Endodermal cell (in vitro differentiated cells): ENCODE measurements at regions not wholly inside any gene's neighbourhood (a gene's known extent, or its start where the extent isn't known, plus 50 kb on each side); places are given as distances from the start of the nearest gene placed in this dataset.

ENCODE experiments used
- DNase-seq: peaks from one replicate; pipeline ENCODE4 v3.0.0-alpha.2; 2017
- H3K27ac ChIP-seq: 2 replicates; pipeline ENCODE4 v1.5.1; 2013; ENCODE audit warnings: mild to moderate bottlenecking, low read depth, low read length, moderate library complexity
- H3K27me3 ChIP-seq: 2 replicates; pipeline ENCODE4 v1.6.1; 2013; ENCODE audit warnings: mild to moderate bottlenecking, low read length, moderate library complexity; ENCODE audit not compliant: insufficient read depth, control insufficient read depth, poor library complexity, severe bottlenecking
- H3K36me3 ChIP-seq: 2 replicates; pipeline ENCODE4 v1.7.0; 2013; ENCODE audit warnings: mild to moderate bottlenecking, low read length, moderate library complexity; ENCODE audit not compliant: control insufficient read depth, insufficient read depth
- H3K4me1 ChIP-seq: one replicate; pipeline ENCODE4 v1.7.0; 2013; ENCODE audit warnings: low read length; ENCODE audit not compliant: control insufficient read depth, insufficient read depth
- H3K4me3 ChIP-seq: 2 replicates; pipeline ENCODE4 v1.5.1; 2013; ENCODE audit warnings: mild to moderate bottlenecking, low read length, moderate library complexity
- H3K9ac ChIP-seq: 2 replicates; pipeline ENCODE4 v1.6.1; 2013; ENCODE audit warnings: mild to moderate bottlenecking, low read length, moderate library complexity; ENCODE audit not compliant: poor library complexity, severe bottlenecking; ENCODE audit errors: extremely low read depth
- H3K9me3 ChIP-seq: 2 replicates; pipeline ENCODE4 v1.6.1; 2013; ENCODE audit warnings: mild to moderate bottlenecking, low read length, moderate library complexity; ENCODE audit not compliant: control insufficient read depth
- H3K27ac Mint-ChIP-seq: 2 replicates; pipeline ENCODE4 v1.8.0; 2020; ENCODE audit warnings: mixed read lengths
- H3K27me3 Mint-ChIP-seq: 2 replicates; pipeline ENCODE4 v1.8.0; 2021; ENCODE audit warnings: mild to moderate bottlenecking, mixed read lengths; ENCODE audit not compliant: insufficient read depth
- H3K36me3 Mint-ChIP-seq: 2 replicates; pipeline ENCODE4 v1.8.0; 2020; ENCODE audit warnings: low read depth, mixed read lengths
- H3K4me1 Mint-ChIP-seq: 2 replicates; pipeline ENCODE4 v1.8.0; 2020; ENCODE audit warnings: mixed read lengths
- H3K4me3 Mint-ChIP-seq: 2 replicates; pipeline ENCODE4 v1.8.0; 2020; ENCODE audit warnings: mild to moderate bottlenecking, moderate library complexity, mixed read lengths
- H3K9me3 Mint-ChIP-seq: 2 replicates; pipeline ENCODE4 v1.8.0; 2020; ENCODE audit warnings: mild to moderate bottlenecking, mixed read lengths
- CTCF ChIP-seq: fragments of 200-600 bp; sonication (generic); conservative IDR thresholded peaks from 2 replicates; pipeline ENCODE4 v1.5.0; 2021; ENCODE audit warnings: antibody characterized with exemption, mild to moderate bottlenecking
- WGBS, 2 experiments: methylation state at CpG; one replicate each; pipeline versions ENCODE4 v1.1.5 to v1.1.7; 2013; ENCODE audit warnings: missing lambda C conversion rate in 2 of 2, mixed read lengths in 1 of 2; ENCODE audit not compliant: insufficient coverage in 1 of 2, insufficient read length in 1 of 2; 5-methylcytosine and 5-hydroxymethylcytosine counted together

GRCh38 chr3:174749143-174749542 is 110.0 kb upstream of the NAALADL2 start:
- Histone ChIP-seq H3K27me3 (no peaks in the 10 kb centered on the region), H3K27ac (no peak overlapping the region), H3K4me1 (no peaks in the 10 kb centered on the region), H3K36me3 (no peaks in the 10 kb centered on the region), H3K9me3 (peaks cover 23% of the 10 kb centered on the region), H3K4me3 (no peak overlapping the region), H3K9ac (no peak overlapping the region)
- H3K9me3 Mint-ChIP-seq: peaks cover 28% of the 10 kb centered on the region
- 89% methylated on average over 2 of the region's 2 CpGs; no CpG with 5 or more reads in 1 of the 2 experiments for WGBS, 2 experiments
- H3K27ac Mint-ChIP-seq: no peak overlapping the region
- H3K4me1 Mint-ChIP-seq: peaks cover 10% of the 10 kb centered on the region
- TF ChIP-seq CTCF: no peak
- DNase-seq: no peak
- no peaks in the 10 kb centered on the region for H3K27me3 Mint-ChIP-seq
- H3K4me3 Mint-ChIP-seq: no peak overlapping the region
- peaks cover 4% of the 10 kb centered on the region for H3K36me3 Mint-ChIP-seq

- TF ChIP-seq CTCF: no peak
- H3K4me3 ChIP-seq: no peak overlapping the region
- WGBS, 2 experiments: 91 to 100% methylated on average over 4 to 6 of the region's 6 CpGs
- Mint-ChIP-seq H3K4me1 (no peaks in the 10 kb centered on the region), H3K36me3 (no peaks in the 10 kb centered on the region), H3K27me3 (no peaks in the 10 kb centered on the region), H3K9me3 (peaks cover 2% of the 10 kb centered on the region), H3K27ac (no peak overlapping the region), H3K4me3 (no peak overlapping the region)
- no peak overlapping the region for H3K9ac ChIP-seq
- H3K27ac ChIP-seq: no peak overlapping the region
- no peaks in the 10 kb centered on the region for H3K4me1 ChIP-seq
- H3K9me3 ChIP-seq: peaks cover 6% of the 10 kb centered on the region
- DNase-seq: no peak
- no peaks in the 10 kb centered on the region for H3K27me3 ChIP-seq
- no peaks in the 10 kb centered on the region for H3K36me3 ChIP-seq
These were observed 103.0 kb upstream of the NAALADL2 start for GRCh38 chr3:174755833-174756829.

- Histone ChIP-seq H3K27ac (no peak overlapping the region), H3K36me3 (no peaks in the 10 kb centered on the region), H3K27me3 (no peaks in the 10 kb centered on the region), H3K9me3 (peaks cover under 1% of the 10 kb centered on the region), H3K4me1 (no peaks in the 10 kb centered on the region), H3K4me3 (no peak overlapping the region), H3K9ac (no peak overlapping the region)
- no peak for TF ChIP-seq CTCF
- Mint-ChIP-seq H3K36me3 (no peaks in the 10 kb centered on the region), H3K4me3 (no peak overlapping the region), H3K27me3 (no peaks in the 10 kb centered on the region), H3K4me1 (no peaks in the 10 kb centered on the region), H3K9me3 (no peaks in the 10 kb centered on the region), H3K27ac (no peak overlapping the region)
- DNase-seq: no peak
These were observed 100.2 kb upstream of the NAALADL2 start for GRCh38 chr3:174758943-174759342.
